ENCODE measurements at regions not wholly inside any gene's neighbourhood (a gene's known extent, or its start where the extent isn't known, plus 50 kb on each side); places are given as distances from the start of the nearest gene placed in this dataset.

GRCh38 chr7:41024126-41024525 is 678.8 kb downstream of the INHBA start:
- Histone ChIP-seq H4K20me1 (ENCODE audit: control insufficient read depth, insufficient read depth, low read length, poor library complexity, severe bottlenecking) (no peaks in the 10 kb centered on the region), H3K4me3 (ENCODE audit: control extremely low read depth in 1 of 5, extremely low read depth in 1 of 5, insufficient read depth in 1 of 5, low read depth in 2 of 5, low read length in 4 of 5) (no peak overlapping the region), H3K27ac (ENCODE audit: low read length in 2 of 2) (no peak overlapping the region), H3K27me3 (replicated peaks in 1 of 4; ENCODE audit: control extremely low read depth in 1 of 4, control insufficient read depth in 3 of 4, insufficient read depth in 4 of 4, low read length in 3 of 4) (no peaks in the 10 kb centered on the region), H3K4me1 (ENCODE audit: control insufficient read depth in 2 of 2, insufficient read depth in 2 of 2, low read length in 2 of 2) (no peaks in the 10 kb centered on the region), H3K79me2 (ENCODE audit: control insufficient read depth, insufficient read depth, low read length) (no peaks in the 10 kb centered on the region), H3K4me2 (replicated peaks; ENCODE audit: low read depth, low read length, poor library complexity, severe bottlenecking) (no peak overlapping the region), H3K36me3 (replicated peaks in 1 of 2; ENCODE audit: control extremely low read depth in 1 of 2, control insufficient read depth in 1 of 2, extremely low read depth in 1 of 2, insufficient read depth in 2 of 2, low read length in 1 of 2) (no peaks in the 10 kb centered on the region), H3K9ac (ENCODE audit: low read length) (no peak overlapping the region), H3K9me3 (ENCODE audit: control extremely low read depth in 1 of 3, control insufficient read depth in 2 of 3, insufficient read depth in 1 of 3, low read length in 2 of 3) (no peaks in the 10 kb centered on the region), H2AFZ (ENCODE audit: insufficient read depth, low read depth, low read length, poor library complexity, severe bottlenecking) (no peak overlapping the region)
- TF ChIP-seq CTCF (IDR thresholded peaks at IDR 0.05) (no peak), EZH2 (IDR thresholded peaks at IDR 0.05; ENCODE audit: borderline replicate concordance, insufficient read depth, low read depth, low read length, poor library complexity, severe bottlenecking) (no peak)
- intact Hi-C loops (cut with micrococcal nuclease): no loop called here
- no peak for ATAC-seq (ENCODE audit: low read depth)
- no peaks in the 10 kb centered on the region for H3K9me3 Mint-ChIP-seq (ENCODE audit: insufficient read depth)
- no peaks in the 10 kb centered on the region for H3K27me3 Mint-ChIP-seq
- no peaks in the 10 kb centered on the region for H3K4me1 Mint-ChIP-seq
- CTCF ChIA-PET: no interaction called here
- no peak overlapping the region for H3K4me3 Mint-ChIP-seq
- no peak for DNase-seq
- WGBS (ENCODE audit: insufficient coverage): no CpG with 5 or more reads among the region's 4 CpGs
- H3K27ac Mint-ChIP-seq: no peak overlapping the region
- POLR2A ChIA-PET: no interaction called here

- intact Hi-C loops (cut with micrococcal nuclease): no loop called here
- ChIA-PET POLR2A (no interaction called here), CTCF (no interaction called here)
- ATAC-seq (ENCODE audit: low read depth): no peak
- WGBS (ENCODE audit: insufficient coverage): no CpG with 5 or more reads among the region's 1 CpG
- Mint-ChIP-seq H3K9me3 (ENCODE audit: insufficient read depth) (no peaks in the 10 kb centered on the region), H3K4me1 (no peaks in the 10 kb centered on the region), H3K4me3 (no peak overlapping the region), H3K27ac (no peak overlapping the region), H3K27me3 (no peaks in the 10 kb centered on the region)
- H3K9me3 ChIP-seq (ENCODE audit: control extremely low read depth in 1 of 3, control insufficient read depth in 2 of 3, insufficient read depth in 1 of 3, low read length in 2 of 3): no peaks in the 10 kb centered on the region
- no peak overlapping the region for H3K27ac ChIP-seq (ENCODE audit: low read length in 2 of 2)
- H3K4me1 ChIP-seq (ENCODE audit: control insufficient read depth in 2 of 2, insufficient read depth in 2 of 2, low read length in 2 of 2): no peaks in the 10 kb centered on the region
- no peak overlapping the region for H3K4me3 ChIP-seq (ENCODE audit: control extremely low read depth in 1 of 5, extremely low read depth in 1 of 5, insufficient read depth in 1 of 5, low read depth in 2 of 5, low read length in 4 of 5)
- H3K4me2 ChIP-seq (replicated peaks; ENCODE audit: low read depth, low read length, poor library complexity, severe bottlenecking): no peak overlapping the region
- no peak overlapping the region for H3K9ac ChIP-seq (ENCODE audit: low read length)
- no peak overlapping the region for H2AFZ ChIP-seq (ENCODE audit: insufficient read depth, low read depth, low read length, poor library complexity, severe bottlenecking)
- DNase-seq: no peak
- H3K79me2 ChIP-seq (ENCODE audit: control insufficient read depth, insufficient read depth, low read length): no peaks in the 10 kb centered on the region
- no peaks in the 10 kb centered on the region for H3K36me3 ChIP-seq (replicated peaks in 1 of 2; ENCODE audit: control extremely low read depth in 1 of 2, control insufficient read depth in 1 of 2, extremely low read depth in 1 of 2, insufficient read depth in 2 of 2, low read length in 1 of 2)
- H4K20me1 ChIP-seq (ENCODE audit: control insufficient read depth, insufficient read depth, low read length, poor library complexity, severe bottlenecking): no peaks in the 10 kb centered on the region
- TF ChIP-seq CTCF (IDR thresholded peaks at IDR 0.05) (no peak), EZH2 (IDR thresholded peaks at IDR 0.05; ENCODE audit: borderline replicate concordance, insufficient read depth, low read depth, low read length, poor library complexity, severe bottlenecking) (no peak)
- no peaks in the 10 kb centered on the region for H3K27me3 ChIP-seq (replicated peaks in 1 of 4; ENCODE audit: control extremely low read depth in 1 of 4, control insufficient read depth in 3 of 4, insufficient read depth in 4 of 4, low read length in 3 of 4)
Measured at GRCh38 chr7:41020056-41020455, 682.8 kb downstream of the INHBA start.
